ENCODE measurements at regions not wholly inside any gene's neighbourhood (a gene's known extent, or its start where the extent isn't known, plus 50 kb on each side); places are given as distances from the start of the nearest gene placed in this dataset.

- H3K9me3 ChIP-seq (ENCODE audit: low read depth, low read length), result no peaks in the 10 kb centered on the region
- TF ChIP-seq CTCF (IDR thresholded peaks at IDR 0.05; ENCODE audit: extremely low read depth, low read depth, low read length), result no peak
- no peaks in the 10 kb centered on the region for H3K36me3 ChIP-seq (ENCODE audit: insufficient read depth, low read length)
- H2AFZ ChIP-seq (ENCODE audit: low read length), result no peak overlapping the region
- H3K4me3 ChIP-seq (ENCODE audit: insufficient read depth, low read length), result no peak overlapping the region
- no peaks in the 10 kb centered on the region for H3K4me1 ChIP-seq (ENCODE audit: insufficient read depth, low read length)
- H3K4me2 ChIP-seq (ENCODE audit: insufficient read depth, low read length), result no peak overlapping the region
- no peaks in the 10 kb centered on the region for H3K27me3 ChIP-seq (ENCODE audit: insufficient read depth, low read length)
- H3K27ac ChIP-seq (ENCODE audit: low read depth, low read length), result no peak overlapping the region
- no peaks in the 10 kb centered on the region for H4K20me1 ChIP-seq (ENCODE audit: insufficient read depth, low read length)
- DNase-seq (ENCODE audit: insufficient read length, low spot score, missing footprints), result no peak
- no peaks in the 10 kb centered on the region for H3K79me2 ChIP-seq (ENCODE audit: insufficient read depth, low read length)
These were observed 1020.4 kb upstream of the WWC1 start for GRCh38 chr5:167271081-167271480.

DNA sequence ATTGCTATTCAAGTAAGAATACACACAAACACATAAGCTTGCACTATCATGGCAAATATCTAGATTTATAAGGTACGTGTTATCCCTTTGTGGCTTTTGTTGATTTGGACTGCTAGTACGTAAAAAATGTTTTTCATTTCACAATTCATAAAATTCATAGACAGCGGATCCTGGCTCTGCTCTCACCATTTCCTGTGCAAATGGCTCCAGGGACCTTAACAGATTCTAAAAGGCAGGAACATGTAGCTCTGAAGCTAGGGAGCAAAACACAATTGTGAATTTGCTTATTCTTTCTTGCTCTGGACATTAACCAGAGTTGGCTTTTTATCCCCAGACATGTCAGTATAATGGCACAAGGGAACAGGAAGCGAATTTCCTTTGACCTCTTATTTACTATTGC lies 1019.9 kb upstream of the WWC1 start:
- Histone ChIP-seq H3K27ac (ENCODE audit: low read depth, low read length) (no peak overlapping the region), H3K4me3 (ENCODE audit: insufficient read depth, low read length) (no peak overlapping the region), H3K9me3 (ENCODE audit: low read depth, low read length) (no peaks in the 10 kb centered on the region), H4K20me1 (ENCODE audit: insufficient read depth, low read length) (no peaks in the 10 kb centered on the region), H3K4me1 (ENCODE audit: insufficient read depth, low read length) (no peaks in the 10 kb centered on the region), H3K27me3 (ENCODE audit: insufficient read depth, low read length) (no peaks in the 10 kb centered on the region), H3K79me2 (ENCODE audit: insufficient read depth, low read length) (no peaks in the 10 kb centered on the region), H3K36me3 (ENCODE audit: insufficient read depth, low read length) (no peaks in the 10 kb centered on the region), H3K4me2 (ENCODE audit: insufficient read depth, low read length) (no peak overlapping the region), H2AFZ (ENCODE audit: low read length) (no peak overlapping the region)
- TF ChIP-seq CTCF (IDR thresholded peaks at IDR 0.05; ENCODE audit: extremely low read depth, low read depth, low read length), result no peak
- no peak for DNase-seq (ENCODE audit: insufficient read length, low spot score, missing footprints)

DNA sequence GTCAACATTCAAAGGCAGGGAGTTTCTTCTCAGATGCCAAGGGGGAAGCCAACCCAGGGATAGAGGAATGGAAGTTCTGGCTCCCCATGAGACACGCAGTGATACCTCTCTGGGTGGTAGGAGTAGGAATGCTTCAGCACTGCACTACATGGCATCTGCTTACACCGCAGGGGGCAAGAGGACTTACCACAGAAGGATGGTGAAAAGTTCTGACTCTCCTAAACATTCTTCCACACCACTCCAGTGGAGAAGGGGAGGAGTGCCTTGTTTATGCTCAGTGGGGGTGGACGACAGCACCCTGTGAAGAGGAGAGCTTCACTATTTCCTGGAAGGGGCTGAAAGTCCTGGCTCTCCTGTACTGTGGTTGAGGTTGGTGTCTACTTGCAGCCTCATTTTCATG lies 1011.3 kb upstream of the WWC1 start:
- H3K4me2 ChIP-seq (ENCODE audit: insufficient read depth, low read length), result no peak overlapping the region
- H3K36me3 ChIP-seq (ENCODE audit: insufficient read depth, low read length), result no peaks in the 10 kb centered on the region
- no peaks in the 10 kb centered on the region for H3K27me3 ChIP-seq (ENCODE audit: insufficient read depth, low read length)
- TF ChIP-seq CTCF (IDR thresholded peaks at IDR 0.05; ENCODE audit: extremely low read depth, low read depth, low read length), result no peak
- H3K9me3 ChIP-seq (ENCODE audit: low read depth, low read length), result no peaks in the 10 kb centered on the region
- no peak overlapping the region for H3K4me3 ChIP-seq (ENCODE audit: insufficient read depth, low read length)
- DNase-seq (ENCODE audit: insufficient read length, low spot score, missing footprints), result no peak
- H4K20me1 ChIP-seq (ENCODE audit: insufficient read depth, low read length), result no peaks in the 10 kb centered on the region
- no peaks in the 10 kb centered on the region for H3K4me1 ChIP-seq (ENCODE audit: insufficient read depth, low read length)
- no peaks in the 10 kb centered on the region for H3K79me2 ChIP-seq (ENCODE audit: insufficient read depth, low read length)
- H2AFZ ChIP-seq (ENCODE audit: low read length), result no peak overlapping the region
- H3K27ac ChIP-seq (ENCODE audit: low read depth, low read length), result no peak overlapping the region

- no peak for TF ChIP-seq CTCF (IDR thresholded peaks at IDR 0.05; ENCODE audit: extremely low read depth, low read depth, low read length)
- H3K4me3 ChIP-seq (ENCODE audit: insufficient read depth, low read length), result no peak overlapping the region
- no peaks in the 10 kb centered on the region for H3K9me3 ChIP-seq (ENCODE audit: low read depth, low read length)
- H3K4me1 ChIP-seq (ENCODE audit: insufficient read depth, low read length), result no peaks in the 10 kb centered on the region
- H3K27ac ChIP-seq (ENCODE audit: low read depth, low read length), result no peak overlapping the region
- DNase-seq (ENCODE audit: insufficient read length, low spot score, missing footprints), result no peak
- H3K36me3 ChIP-seq (ENCODE audit: insufficient read depth, low read length), result no peaks in the 10 kb centered on the region
- no peak overlapping the region for H2AFZ ChIP-seq (ENCODE audit: low read length)
- no peaks in the 10 kb centered on the region for H3K79me2 ChIP-seq (ENCODE audit: insufficient read depth, low read length)
- H4K20me1 ChIP-seq (ENCODE audit: insufficient read depth, low read length), result no peaks in the 10 kb centered on the region
- H3K27me3 ChIP-seq (ENCODE audit: insufficient read depth, low read length), result no peaks in the 10 kb centered on the region
- H3K4me2 ChIP-seq (ENCODE audit: insufficient read depth, low read length), result no peak overlapping the region
These were observed 1009.5 kb upstream of the WWC1 start for GRCh38 chr5:167281925-167282324.
